Smooth muscle cell (in vitro differentiated cells): ENCODE measurements at regions not wholly inside any gene's neighbourhood (a gene's known extent, or its start where the extent isn't known, plus 50 kb on each side); places are given as distances from the start of the nearest gene placed in this dataset.

Experiments used
- DNase-seq: peaks from one replicate; lab custom pipeline; 2025; ENCODE audit not compliant: unreplicated experiment; lab: John Stamatoyannopoulos, UW
- H2AFZ ChIP-seq: fragments of 200-600 bp; sonication (generic); 2 replicates; pipeline ENCODE4 v1.6.0; 2016; ENCODE audit warnings: antibody characterized with exemption, low read depth, mild to moderate bottlenecking
- H3F3A ChIP-seq: fragments of 200-600 bp; sonication (generic); 2 replicates; pipeline ENCODE4 v1.6.0; 2017; ENCODE audit warnings: antibody characterized with exemption, low read depth
- H3K27ac ChIP-seq: fragments of 200-600 bp; sonication (generic); 2 replicates; pipeline ENCODE4 v1.5.1; 2016; ENCODE audit warnings: low read depth, mild to moderate bottlenecking
- H3K27me3 ChIP-seq: fragments of 200-600 bp; sonication (generic); 2 replicates; pipeline ENCODE4 v1.6.1; 2016; ENCODE audit warnings: low read depth, mild to moderate bottlenecking
- H3K36me3 ChIP-seq: fragments of 200-600 bp; sonication (generic); 2 replicates; pipeline ENCODE4 v1.5.1; 2016; ENCODE audit warnings: low read depth
- H3K4me1 ChIP-seq: fragments of 200-600 bp; sonication (generic); 2 replicates; pipeline ENCODE4 v1.5.1; 2016; ENCODE audit warnings: low read depth
- H3K4me2 ChIP-seq: fragments of 200-600 bp; sonication (generic); 2 replicates; pipeline ENCODE4 v1.6.0; 2016; ENCODE audit warnings: mild to moderate bottlenecking
- H3K4me3 ChIP-seq: fragments of 200-600 bp; sonication (generic); 2 replicates; pipeline ENCODE4 v1.5.1; 2016; ENCODE audit warnings: mild to moderate bottlenecking
- H3K79me2 ChIP-seq: fragments of 200-600 bp; sonication (generic); 2 replicates; pipeline ENCODE4 v1.6.0; 2016; ENCODE audit warnings: low read depth, mild to moderate bottlenecking
- H3K9ac ChIP-seq: fragments of 200-600 bp; sonication (generic); 2 replicates; pipeline ENCODE4 v1.6.0; 2016; ENCODE audit warnings: low read depth
- H3K9me3 ChIP-seq: fragments of 200-600 bp; sonication (generic); replicated peaks from 2 replicates; pipeline ENCODE4 v1.5.1; 2016; ENCODE audit warnings: low read depth
- H4K20me1 ChIP-seq: fragments of 200-600 bp; sonication (generic); 2 replicates; pipeline ENCODE4 v1.6.0; 2016; ENCODE audit warnings: low read depth
- WGBS: methylation state at CpG from one replicate; pipeline ENCODE4 v1.1.7; 2016; ENCODE audit warnings: low lambda C conversion rate; 5-methylcytosine and 5-hydroxymethylcytosine counted together
- TF ChIP-seq, protein P1 (sequence below): fragments of 200-600 bp; sonication (generic); IDR thresholded peaks from 2 replicates; pipeline ENCODE4 v1.5.1; 2017; ENCODE audit warnings: borderline replicate concordance, mild to moderate bottlenecking, antibody characterized with exemption; ENCODE audit not compliant: insufficient read depth, poor library complexity, severe bottlenecking

DNA sequence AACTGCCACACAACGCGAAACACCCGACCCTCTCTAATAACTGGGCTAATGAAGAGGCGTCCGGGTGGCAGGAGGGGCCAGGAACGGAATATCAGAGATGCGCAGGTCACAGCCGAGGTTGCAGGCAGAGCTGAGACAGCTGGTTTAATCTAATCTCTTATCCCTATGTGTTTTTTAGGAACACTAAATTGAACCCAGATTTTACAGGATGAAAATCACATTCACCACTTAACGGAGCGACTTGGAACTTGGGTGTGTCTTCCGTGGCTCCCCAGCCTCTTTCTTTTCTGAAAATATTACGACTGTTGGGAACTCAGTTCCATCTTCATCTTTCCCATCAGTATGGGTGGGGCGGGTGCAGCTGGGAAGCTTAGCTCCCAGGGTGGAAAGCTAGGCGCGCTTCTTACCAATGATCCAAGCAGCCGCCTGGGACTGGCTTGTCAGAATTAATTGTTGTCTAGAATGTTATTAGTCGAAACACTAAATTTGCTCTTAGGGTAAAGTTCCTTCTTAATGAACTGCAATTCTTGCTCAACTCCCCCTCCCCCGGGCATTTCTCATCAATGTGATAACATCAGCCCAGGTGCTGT, 92.5 kb downstream of the IRX2 start:
- no peaks in the 10 kb centered on the region for H3K9me3 ChIP-seq
- no peak overlapping the region for H3K27ac ChIP-seq
- H3K4me1 ChIP-seq, result no peaks in the 10 kb centered on the region
- WGBS, result 86% methylated on average over 18 of the region's 18 CpGs
- DNase-seq, result no peak
- no peak overlapping the region for H3K4me3 ChIP-seq
- H4K20me1 ChIP-seq, result no peaks in the 10 kb centered on the region
- no peaks in the 10 kb centered on the region for H3F3A ChIP-seq
- H2AFZ ChIP-seq, result no peak overlapping the region
- H3K4me2 ChIP-seq, result no peak overlapping the region
- TF ChIP-seq, protein P1, sequence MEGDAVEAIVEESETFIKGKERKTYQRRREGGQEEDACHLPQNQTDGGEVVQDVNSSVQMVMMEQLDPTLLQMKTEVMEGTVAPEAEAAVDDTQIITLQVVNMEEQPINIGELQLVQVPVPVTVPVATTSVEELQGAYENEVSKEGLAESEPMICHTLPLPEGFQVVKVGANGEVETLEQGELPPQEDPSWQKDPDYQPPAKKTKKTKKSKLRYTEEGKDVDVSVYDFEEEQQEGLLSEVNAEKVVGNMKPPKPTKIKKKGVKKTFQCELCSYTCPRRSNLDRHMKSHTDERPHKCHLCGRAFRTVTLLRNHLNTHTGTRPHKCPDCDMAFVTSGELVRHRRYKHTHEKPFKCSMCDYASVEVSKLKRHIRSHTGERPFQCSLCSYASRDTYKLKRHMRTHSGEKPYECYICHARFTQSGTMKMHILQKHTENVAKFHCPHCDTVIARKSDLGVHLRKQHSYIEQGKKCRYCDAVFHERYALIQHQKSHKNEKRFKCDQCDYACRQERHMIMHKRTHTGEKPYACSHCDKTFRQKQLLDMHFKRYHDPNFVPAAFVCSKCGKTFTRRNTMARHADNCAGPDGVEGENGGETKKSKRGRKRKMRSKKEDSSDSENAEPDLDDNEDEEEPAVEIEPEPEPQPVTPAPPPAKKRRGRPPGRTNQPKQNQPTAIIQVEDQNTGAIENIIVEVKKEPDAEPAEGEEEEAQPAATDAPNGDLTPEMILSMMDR, result no peak
- H3K79me2 ChIP-seq, result no peaks in the 10 kb centered on the region
- no peaks in the 10 kb centered on the region for H3K36me3 ChIP-seq
- no peaks in the 10 kb centered on the region for H3K27me3 ChIP-seq
- no peak overlapping the region for H3K9ac ChIP-seq

- H3K27ac ChIP-seq, result no peak overlapping the region
- H3K36me3 ChIP-seq, result no peaks in the 10 kb centered on the region
- 80% methylated on average over 11 of the region's 11 CpGs for WGBS
- no peaks in the 10 kb centered on the region for H3F3A ChIP-seq
- H3K4me1 ChIP-seq, result no peaks in the 10 kb centered on the region
- no peak overlapping the region for H3K9ac ChIP-seq
- no peaks in the 10 kb centered on the region for H3K79me2 ChIP-seq
- H3K4me3 ChIP-seq, result no peak overlapping the region
- no peak overlapping the region for H3K4me2 ChIP-seq
- TF ChIP-seq, protein P1, result no peak
- no peak for DNase-seq
- H4K20me1 ChIP-seq, result no peaks in the 10 kb centered on the region
- no peak overlapping the region for H2AFZ ChIP-seq
- H3K27me3 ChIP-seq, result no peaks in the 10 kb centered on the region
- H3K9me3 ChIP-seq, result no peaks in the 10 kb centered on the region
These were observed 93.0 kb downstream of the IRX2 start for GRCh38 chr5:2658447-2658846.

DNA sequence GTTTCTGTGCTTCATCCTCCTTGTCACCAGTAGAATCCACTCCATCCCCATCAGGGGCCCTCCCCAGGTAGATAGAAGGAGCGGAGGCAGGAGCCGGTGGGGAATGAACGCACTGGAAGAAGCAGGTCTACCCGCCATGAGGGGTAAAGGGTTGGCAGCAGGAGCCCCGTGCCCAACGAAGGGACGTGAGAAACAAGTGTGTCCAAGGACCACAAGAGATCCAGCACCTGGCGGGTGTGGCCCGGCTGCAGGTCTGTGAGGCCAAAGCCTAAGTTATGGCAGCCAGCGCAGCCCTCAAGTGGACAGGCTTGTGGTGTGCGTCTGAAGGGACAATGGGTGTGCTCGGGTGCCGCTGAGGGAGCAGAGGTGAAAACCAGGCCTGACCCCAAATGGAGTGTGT, 94.3 kb downstream of the IRX2 start:
- no peak overlapping the region for H3K4me2 ChIP-seq
- no peak overlapping the region for H2AFZ ChIP-seq
- H4K20me1 ChIP-seq, result no peaks in the 10 kb centered on the region
- no peaks in the 10 kb centered on the region for H3F3A ChIP-seq
- DNase-seq, result no peak
- H3K27me3 ChIP-seq, result peaks cover 5% of the 10 kb centered on the region
- no peaks in the 10 kb centered on the region for H3K4me1 ChIP-seq
- H3K36me3 ChIP-seq, result no peaks in the 10 kb centered on the region
- H3K4me3 ChIP-seq, result no peak overlapping the region
- H3K79me2 ChIP-seq, result no peaks in the 10 kb centered on the region
- TF ChIP-seq, protein P1, result no peak
- 93% methylated on average over 13 of the region's 13 CpGs for WGBS
- no peaks in the 10 kb centered on the region for H3K9me3 ChIP-seq
- no peak overlapping the region for H3K9ac ChIP-seq
- no peak overlapping the region for H3K27ac ChIP-seq

DNA sequence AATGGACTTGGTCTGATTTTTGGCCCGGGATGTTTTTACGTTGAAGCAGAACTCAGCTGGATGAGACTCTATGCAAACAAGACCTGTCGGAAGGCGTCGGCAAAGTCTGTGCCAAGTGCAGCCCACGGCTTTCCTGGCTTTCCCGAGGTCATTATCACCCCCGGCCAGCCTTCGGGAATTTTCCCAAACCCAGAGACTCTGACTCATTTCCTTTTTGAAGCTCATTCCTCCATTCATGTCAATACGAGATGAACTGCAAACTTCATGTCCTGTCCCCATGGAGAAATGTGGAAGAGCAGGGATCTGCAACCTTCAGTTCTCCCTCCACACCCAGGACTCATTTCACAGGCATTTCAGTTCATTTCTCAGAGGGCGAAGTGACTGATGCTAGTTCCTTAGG, 95.3 kb downstream of the IRX2 start:
- Histone ChIP-seq H3K4me3 (no peak overlapping the region), H3K27me3 (peaks cover 6% of the 10 kb centered on the region), H3K4me1 (no peaks in the 10 kb centered on the region), H2AFZ (no peak overlapping the region), H3K79me2 (no peaks in the 10 kb centered on the region), H3K36me3 (no peaks in the 10 kb centered on the region), H3K4me2 (peak overlapping the region; percentile 55), H3K9ac (no peak overlapping the region), H3F3A (no peaks in the 10 kb centered on the region), H4K20me1 (no peaks in the 10 kb centered on the region), H3K27ac (no peak overlapping the region), H3K9me3 (no peaks in the 10 kb centered on the region)
- WGBS, result 18% methylated on average over 11 of the region's 11 CpGs
- DNase-seq, result no peak
- TF ChIP-seq, protein P1, result no peak
